ENCODE measurements at regions not wholly inside any gene's neighbourhood (a gene's known extent, or its start where the extent isn't known, plus 50 kb on each side); places are given as distances from the start of the nearest gene placed in this dataset.

GRCh38 chr12:92213166-92213565 is 67.5 kb upstream of the BTG1 start:
- no peak for DNase-seq

GRCh38 chr12:92210071-92210470 is 64.4 kb upstream of the BTG1 start:
- DNase-seq: no peak

- no peak for DNase-seq
Observed at GRCh38 chr12:92208613-92209121, 63.0 kb upstream of the BTG1 start.

GRCh38 chr12:92206596-92206995 is 61.0 kb upstream of the BTG1 start:
- DNase-seq: no peak

GRCh38 chr12:92206011-92206410 is 60.4 kb upstream of the BTG1 start:
- no peak for DNase-seq

- DNase-seq: no peak
Observed at GRCh38 chr12:92199819-92200576, 54.4 kb upstream of the BTG1 start.

- no peak for DNase-seq
Observed at GRCh38 chr12:92197815-92198214, 52.2 kb upstream of the BTG1 start.

- no peak for DNase-seq
Observed at GRCh38 chr12:92196368-92196767, 50.7 kb upstream of the BTG1 start.
